Neuronal stem cell (in vitro differentiated cells): ENCODE measurements at regions not wholly inside any gene's neighbourhood (a gene's known extent, or its start where the extent isn't known, plus 50 kb on each side); places are given as distances from the start of the nearest gene placed in this dataset.

Experiments
- DNase-seq: peaks from one replicate; pipeline ENCODE4 v3.0.0-alpha.2; 2013; ENCODE audit warnings: low spot score
- H2AFZ ChIP-seq: one replicate; pipeline ENCODE4 v1.6.1; 2013; ENCODE audit warnings: mild to moderate bottlenecking, low read length, inconsistent platforms
- H2AK5ac ChIP-seq: 2 replicates; pipeline ENCODE4 v1.6.1; 2013; ENCODE audit warnings: low read depth, mild to moderate bottlenecking, inconsistent platforms, low read length, moderate library complexity, mixed read lengths
- H2BK120ac ChIP-seq: 2 replicates; pipeline ENCODE4 v1.6.1; 2013; ENCODE audit warnings: low read depth, mild to moderate bottlenecking, inconsistent platforms, low read length, moderate library complexity, mixed read lengths
- H2BK12ac ChIP-seq: one replicate; pipeline ENCODE4 v1.6.1; 2013; ENCODE audit warnings: low read length, inconsistent platforms
- H2BK15ac ChIP-seq: 2 replicates; pipeline ENCODE4 v1.6.1; 2013; ENCODE audit warnings: mild to moderate bottlenecking, low read length, inconsistent platforms, mixed read lengths
- H2BK5ac ChIP-seq: one replicate; pipeline ENCODE4 v1.6.1; 2013; ENCODE audit warnings: inconsistent platforms, mild to moderate bottlenecking, low read length, moderate library complexity
- H3K14ac ChIP-seq: one replicate; pipeline ENCODE4 v1.6.1; 2013; ENCODE audit warnings: low read length, inconsistent platforms
- H3K18ac ChIP-seq: 2 replicates; pipeline ENCODE4 v1.6.1; 2013; ENCODE audit warnings: low read length, inconsistent platforms
- H3K23ac ChIP-seq: 2 replicates; pipeline ENCODE4 v1.6.1; 2013; ENCODE audit warnings: low read depth, mild to moderate bottlenecking, mixed read lengths, low read length, inconsistent platforms; ENCODE audit not compliant: poor library complexity
- H3K27ac ChIP-seq: replicated peaks from 3 replicates; pipeline ENCODE4 v1.5.1; 2013; ENCODE audit warnings: low read length, inconsistent platforms
- H3K27me3 ChIP-seq, 3 experiments: 2 replicates each; pipeline ENCODE4 v1.6.1; 2013; ENCODE audit warnings: low read length in 3 of 3, mild to moderate bottlenecking in 2 of 3, inconsistent platforms in 1 of 3, low read depth in 1 of 3, mixed read lengths in 1 of 3, moderate library complexity in 1 of 3; ENCODE audit not compliant: control insufficient read depth in 3 of 3, insufficient read depth in 3 of 3
- H3K36me3 ChIP-seq, 2 donors: replicated peaks in 1 of 2; 2 replicates each; pipeline ENCODE4 v1.6.1; 2013; ENCODE audit warnings: low read length in 2 of 2; ENCODE audit not compliant: control insufficient read depth in 2 of 2, insufficient read depth in 2 of 2
- H3K4ac ChIP-seq: 2 replicates; pipeline ENCODE4 v1.6.1; 2013; ENCODE audit warnings: inconsistent platforms, mild to moderate bottlenecking, low read length, moderate library complexity
- H3K4me1 ChIP-seq, 2 donors: 1 replicate in 1 of 2; 2 replicates in 1 of 2; pipeline ENCODE4 v1.6.1; 2013; ENCODE audit warnings: low read length in 2 of 2, low read depth in 1 of 2; ENCODE audit not compliant: control insufficient read depth in 2 of 2, insufficient read depth in 1 of 2
- H3K4me2 ChIP-seq: one replicate; pipeline ENCODE4 v1.6.1; 2013; ENCODE audit warnings: mild to moderate bottlenecking, low read length, inconsistent platforms; ENCODE audit not compliant: insufficient read depth, poor library complexity, severe bottlenecking
- H3K4me3 ChIP-seq, 2 donors: 2 replicates each; pipeline ENCODE4 v1.5.1; 2013; ENCODE audit warnings: low read length in 2 of 2, mild to moderate bottlenecking in 2 of 2, inconsistent platforms in 1 of 2, moderate library complexity in 1 of 2
- H3K79me1 ChIP-seq: one replicate; pipeline ENCODE4 v1.6.1; 2013; ENCODE audit warnings: low read depth, mild to moderate bottlenecking, inconsistent platforms, low read length, moderate library complexity
- H3K9ac ChIP-seq: one replicate; pipeline ENCODE4 v1.6.1; 2013; ENCODE audit warnings: mild to moderate bottlenecking, low read depth, low read length, inconsistent platforms; ENCODE audit not compliant: poor library complexity
- H3K9me3 ChIP-seq, 2 donors: replicated peaks in 1 of 2; 2 replicates each; pipeline versions ENCODE3 to v1.6.1; 2013; ENCODE audit warnings: low read length in 2 of 2, mild to moderate bottlenecking in 2 of 2, inconsistent platforms in 1 of 2, low read depth in 1 of 2, mixed read lengths in 1 of 2, moderate library complexity in 1 of 2; ENCODE audit not compliant: control insufficient read depth in 2 of 2, insufficient read depth in 1 of 2
- H4K8ac ChIP-seq: one replicate; pipeline ENCODE4 v1.6.1; 2013; ENCODE audit warnings: low read depth, mild to moderate bottlenecking, inconsistent platforms, low read length, moderate library complexity
- H4K91ac ChIP-seq: one replicate; pipeline ENCODE4 v1.6.1; 2013; ENCODE audit warnings: low read length, low read depth, mild to moderate bottlenecking, inconsistent platforms; ENCODE audit not compliant: poor library complexity
- WGBS, 2 donors: extraction: QIAGEN DNeasy Blood & Tissue Kit; methylation state at CpG; one replicate each; pipeline ENCODE4 v1.1.7; 2013; ENCODE audit warnings: missing lambda C conversion rate in 2 of 2, mixed read lengths in 1 of 2; ENCODE audit not compliant: insufficient read length in 2 of 2, insufficient replicate concordance in 1 of 2; ENCODE audit errors: extremely low coverage in 2 of 2; 5-methylcytosine and 5-hydroxymethylcytosine counted together

DNA sequence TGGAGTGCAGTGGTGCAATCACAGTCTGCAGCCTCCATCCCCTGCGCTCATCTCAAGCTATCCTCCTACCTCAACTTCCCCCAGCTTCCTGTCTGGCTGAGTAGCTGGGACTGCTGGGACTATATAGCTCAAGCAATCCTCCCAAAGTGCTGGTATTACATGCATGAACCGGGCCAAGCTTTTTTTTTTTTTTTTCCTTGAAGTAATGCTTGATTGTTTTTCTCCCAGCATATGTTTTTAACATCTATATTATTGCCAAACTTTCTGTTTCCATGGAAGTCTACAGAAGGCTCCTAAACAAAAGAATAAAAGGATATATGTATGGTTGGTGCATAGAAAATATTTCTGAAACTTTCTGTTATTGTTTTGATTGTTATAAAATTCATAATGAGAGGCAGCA, 853.6 kb downstream of the KCNA4 start:
- H3K23ac ChIP-seq: no peak overlapping the region
- H3K27ac ChIP-seq: no peak overlapping the region
- H3K4me2 ChIP-seq: no peak overlapping the region
- no peaks in the 10 kb centered on the region for H3K27me3 ChIP-seq
- H4K8ac ChIP-seq: no peak overlapping the region
- H3K9me3 ChIP-seq: no peaks in the 10 kb centered on the region
- H2BK15ac ChIP-seq: no peak overlapping the region
- no peak for DNase-seq
- no peak overlapping the region for H2BK120ac ChIP-seq
- H3K4me1 ChIP-seq: peaks cover 0 to 2% of the 10 kb centered on the region in 2 donors
- H3K79me1 ChIP-seq: no peaks in the 10 kb centered on the region
- no peak overlapping the region for H3K4ac ChIP-seq
- no peak overlapping the region for H2BK12ac ChIP-seq
- no peak overlapping the region for H3K18ac ChIP-seq
- H3K14ac ChIP-seq: no peak overlapping the region
- no peak overlapping the region for H4K91ac ChIP-seq
- no peak overlapping the region for H2AK5ac ChIP-seq
- H2BK5ac ChIP-seq: no peak overlapping the region
- H3K36me3 ChIP-seq: no peaks in the 10 kb centered on the region
- no peak overlapping the region for H3K9ac ChIP-seq
- H3K4me3 ChIP-seq: no peak overlapping the region
- H2AFZ ChIP-seq: no peak overlapping the region
- WGBS, 2 donors: no CpG with 5 or more reads among the region's 2 CpGs

DNA sequence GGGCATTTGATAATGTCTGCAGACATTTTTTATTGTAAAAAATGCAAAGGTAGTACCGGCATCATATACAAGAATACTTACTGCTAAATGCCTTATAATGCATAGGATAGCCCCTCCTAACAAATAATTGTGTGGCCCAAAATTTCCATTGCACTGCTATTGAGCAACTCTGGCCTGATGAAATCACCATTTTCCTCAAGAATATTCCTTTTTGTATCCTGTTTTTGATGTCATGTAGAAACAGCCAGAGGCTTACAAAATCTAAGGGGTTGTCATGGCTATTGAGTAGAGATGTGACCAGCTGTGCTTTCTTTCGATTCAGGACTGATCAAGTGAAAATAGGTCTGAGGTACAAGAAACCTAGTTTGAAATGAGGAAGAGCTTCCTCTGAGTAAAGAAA, 854.3 kb downstream of the KCNA4 start:
- H2BK120ac ChIP-seq: no peak overlapping the region
- no peak overlapping the region for H2BK5ac ChIP-seq
- H3K27ac ChIP-seq: no peak overlapping the region
- no peak overlapping the region for H2AK5ac ChIP-seq
- H3K14ac ChIP-seq: no peak overlapping the region
- no peaks in the 10 kb centered on the region for H3K9me3 ChIP-seq
- no peak overlapping the region for H2BK12ac ChIP-seq
- H3K27me3 ChIP-seq: no peaks in the 10 kb centered on the region
- no peak overlapping the region for H3K23ac ChIP-seq
- WGBS, 2 donors: no CpG with 5 or more reads among the region's 2 CpGs
- no peak overlapping the region for H2AFZ ChIP-seq
- H3K18ac ChIP-seq: no peak overlapping the region
- no peak overlapping the region for H4K8ac ChIP-seq
- no peak overlapping the region for H3K4me2 ChIP-seq
- no peak overlapping the region for H3K4ac ChIP-seq
- H3K4me3 ChIP-seq: no peak overlapping the region
- DNase-seq: no peak
- no peak overlapping the region for H4K91ac ChIP-seq
- H3K9ac ChIP-seq: no peak overlapping the region
- H3K79me1 ChIP-seq: no peaks in the 10 kb centered on the region
- peaks cover 0 to 2% of the 10 kb centered on the region in 2 donors for H3K4me1 ChIP-seq
- no peaks in the 10 kb centered on the region for H3K36me3 ChIP-seq
- no peak overlapping the region for H2BK15ac ChIP-seq

DNA sequence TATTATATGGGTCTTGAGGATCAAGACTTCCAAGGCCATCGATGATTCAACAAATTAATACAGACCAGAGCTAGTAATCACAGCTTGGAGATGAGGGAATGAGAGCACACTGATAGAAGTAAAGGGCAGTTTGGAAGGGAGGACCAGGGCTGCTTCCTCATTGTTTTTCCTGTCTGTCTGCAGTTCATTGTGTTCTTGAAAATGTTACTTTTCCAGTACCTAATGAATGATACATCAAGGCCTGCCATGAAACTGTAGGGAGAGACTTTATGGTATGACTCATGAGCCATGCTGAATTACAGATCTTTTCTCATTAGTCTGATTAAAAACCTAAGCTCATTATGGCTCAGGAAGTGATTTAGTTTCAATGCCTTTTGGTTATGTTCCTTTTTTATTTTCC, 855.6 kb downstream of the KCNA4 start:
- peak overlapping the region; percentile 46 for H2AFZ ChIP-seq
- H3K27ac ChIP-seq: no peak overlapping the region
- H2BK12ac ChIP-seq: no peak overlapping the region
- H3K79me1 ChIP-seq: no peaks in the 10 kb centered on the region
- H3K4me3 ChIP-seq: no peak overlapping the region
- H3K14ac ChIP-seq: no peak overlapping the region
- H3K9ac ChIP-seq: no peak overlapping the region
- peaks cover 0 to 2% of the 10 kb centered on the region in 2 donors for H3K4me1 ChIP-seq
- no peak overlapping the region for H3K4me2 ChIP-seq
- WGBS, 2 donors: no CpG with 5 or more reads among the region's 1 CpG
- H3K18ac ChIP-seq: no peak overlapping the region
- H2BK120ac ChIP-seq: no peak overlapping the region
- no peak overlapping the region for H4K8ac ChIP-seq
- H3K23ac ChIP-seq: no peak overlapping the region
- H2BK15ac ChIP-seq: no peak overlapping the region
- no peak overlapping the region for H4K91ac ChIP-seq
- no peaks in the 10 kb centered on the region for H3K9me3 ChIP-seq
- H3K27me3 ChIP-seq: no peaks in the 10 kb centered on the region
- no peaks in the 10 kb centered on the region for H3K36me3 ChIP-seq
- no peak overlapping the region for H3K4ac ChIP-seq
- H2BK5ac ChIP-seq: no peak overlapping the region
- no peak overlapping the region for H2AK5ac ChIP-seq
- DNase-seq: no peak

DNA sequence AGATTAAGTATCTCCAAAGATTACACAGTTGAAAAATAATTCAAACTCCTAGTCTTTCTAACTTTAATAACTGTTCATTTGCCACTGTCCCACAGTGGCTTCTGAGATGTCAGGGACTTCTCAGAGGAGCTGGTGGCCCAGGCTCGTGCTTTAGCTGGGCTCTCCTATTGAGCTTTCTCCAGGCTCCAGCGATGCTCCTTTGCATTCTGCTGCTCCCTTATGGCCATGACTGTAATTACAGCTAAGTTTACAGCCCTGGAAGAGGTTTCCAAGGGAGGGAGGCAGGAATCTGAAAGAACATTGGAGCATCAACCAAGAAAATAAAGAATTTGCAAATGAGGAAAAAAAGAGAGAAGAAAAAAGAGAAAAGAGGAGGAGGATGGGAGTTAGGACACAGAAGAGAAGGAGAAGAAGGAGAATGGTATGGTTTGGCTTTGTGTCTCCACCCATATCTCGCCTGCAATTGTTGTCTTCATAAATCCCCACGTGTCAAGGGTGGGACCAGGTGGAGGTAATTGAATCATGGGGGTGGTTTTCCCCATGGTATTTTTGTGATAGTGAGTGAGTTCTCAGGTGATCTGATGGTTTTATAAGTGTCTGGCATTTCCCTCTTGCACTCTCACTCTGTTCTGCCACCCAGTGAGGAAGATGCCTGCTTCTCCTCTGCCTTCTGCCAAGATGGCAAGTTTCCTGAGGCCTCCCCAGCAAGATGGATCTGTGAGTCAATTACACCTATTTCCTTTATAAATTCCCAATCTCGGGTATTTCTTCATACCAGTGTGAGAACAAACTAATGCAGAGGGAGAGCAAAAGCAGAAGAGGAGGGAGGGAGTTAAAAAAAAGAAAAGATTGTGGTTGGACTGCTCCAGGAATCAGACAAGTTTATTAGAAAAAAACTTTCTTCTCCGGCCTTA, 857.0 kb downstream of the KCNA4 start:
- Histone ChIP-seq H2BK12ac (no peak overlapping the region), H2AFZ (no peak overlapping the region), H2BK15ac (no peak overlapping the region), H3K18ac (no peak overlapping the region), H2AK5ac (no peak overlapping the region), H3K27ac (no peak overlapping the region), H3K79me1 (no peaks in the 10 kb centered on the region), H4K8ac (no peak overlapping the region), H3K9ac (peak overlapping the region; percentile 30), H3K9me3 (no peaks in the 10 kb centered on the region), H3K4me1 (peaks cover 0 to 2% of the 10 kb centered on the region in 2 donors), H3K36me3 (no peaks in the 10 kb centered on the region), H3K14ac (no peak overlapping the region), H3K27me3 (no peaks in the 10 kb centered on the region), H3K4ac (no peak overlapping the region), H3K23ac (no peak overlapping the region), H4K91ac (no peak overlapping the region), H3K4me2 (no peak overlapping the region), H3K4me3 (no peak overlapping the region), H2BK120ac (no peak overlapping the region), H2BK5ac (no peak overlapping the region)
- peak; percentile 56 for DNase-seq
- WGBS, 2 donors: no CpG with 5 or more reads among the region's 6 CpGs
